ENCODE measurements at regions not wholly inside any gene's neighbourhood (a gene's known extent, or its start where the extent isn't known, plus 50 kb on each side); places are given as distances from the start of the nearest gene placed in this dataset.

- TF ChIP-seq POLR2A (IDR thresholded peaks at IDR 0.05) = no peak
- TF ChIP-seq, protein P1, sequence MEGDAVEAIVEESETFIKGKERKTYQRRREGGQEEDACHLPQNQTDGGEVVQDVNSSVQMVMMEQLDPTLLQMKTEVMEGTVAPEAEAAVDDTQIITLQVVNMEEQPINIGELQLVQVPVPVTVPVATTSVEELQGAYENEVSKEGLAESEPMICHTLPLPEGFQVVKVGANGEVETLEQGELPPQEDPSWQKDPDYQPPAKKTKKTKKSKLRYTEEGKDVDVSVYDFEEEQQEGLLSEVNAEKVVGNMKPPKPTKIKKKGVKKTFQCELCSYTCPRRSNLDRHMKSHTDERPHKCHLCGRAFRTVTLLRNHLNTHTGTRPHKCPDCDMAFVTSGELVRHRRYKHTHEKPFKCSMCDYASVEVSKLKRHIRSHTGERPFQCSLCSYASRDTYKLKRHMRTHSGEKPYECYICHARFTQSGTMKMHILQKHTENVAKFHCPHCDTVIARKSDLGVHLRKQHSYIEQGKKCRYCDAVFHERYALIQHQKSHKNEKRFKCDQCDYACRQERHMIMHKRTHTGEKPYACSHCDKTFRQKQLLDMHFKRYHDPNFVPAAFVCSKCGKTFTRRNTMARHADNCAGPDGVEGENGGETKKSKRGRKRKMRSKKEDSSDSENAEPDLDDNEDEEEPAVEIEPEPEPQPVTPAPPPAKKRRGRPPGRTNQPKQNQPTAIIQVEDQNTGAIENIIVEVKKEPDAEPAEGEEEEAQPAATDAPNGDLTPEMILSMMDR (IDR thresholded peaks at IDR 0.05) = no peak
These were observed 102.6 kb upstream of the ATP1A1 start for GRCh38 chr1:116270316-116271057.

Data from testis (tissue), 2 donors.